GM23338 (cell line): ENCODE measurements at regions not wholly inside any gene's neighbourhood (a gene's known extent, or its start where the extent isn't known, plus 50 kb on each side); places are given as distances from the start of the nearest gene placed in this dataset.

Experiments used
- CREB1 ChIP-seq: fragments of 250-450 bp; sonication (Bioruptor Pico); IDR thresholded peaks from 2 replicates; pipeline ENCODE4 v1.5.0; 2020; ENCODE audit warnings: low read depth, mild to moderate bottlenecking, moderate library complexity
- EZH2 ChIP-seq: fragments of 200-600 bp; sonication (generic); IDR thresholded peaks from one replicate; pipeline ENCODE4 v1.8.0; 2017; ENCODE audit warnings: antibody characterized with exemption, mild to moderate bottlenecking, low read depth; ENCODE audit not compliant: unreplicated experiment
- EZH2phosphoT487 ChIP-seq: fragments of 200-600 bp; sonication (generic); IDR thresholded peaks from one replicate; pipeline ENCODE4 v1.8.1; 2018; ENCODE audit warnings: antibody characterized with exemption; ENCODE audit not compliant: unreplicated experiment
- JUNB ChIP-seq: IDR thresholded peaks from one replicate; pipeline ENCODE4 v1.6.1; 2016; ENCODE audit warnings: antibody characterized with exemption; ENCODE audit not compliant: unreplicated experiment
- NANOG ChIP-seq: IDR thresholded peaks from 2 replicates; pipeline ENCODE4 v1.6.1; 2016; ENCODE audit warnings: antibody characterized with exemption, borderline replicate concordance
- POLR2AphosphoS5 ChIP-seq: IDR thresholded peaks from 2 replicates; pipeline ENCODE4 v1.6.1; 2016; ENCODE audit warnings: antibody characterized with exemption, low read depth
- STAT1 ChIP-seq: IDR thresholded peaks from one replicate; pipeline ENCODE4 v1.6.1; 2016; ENCODE audit warnings: antibody characterized with exemption; ENCODE audit not compliant: unreplicated experiment
- ZNF114 ChIP-seq: fragments of 250-450 bp; sonication (Bioruptor Pico); IDR thresholded peaks from 2 replicates; pipeline ENCODE4 v1.5.0; 2020; ENCODE audit warnings: mild to moderate bottlenecking, moderate library complexity
- ZNF331 ChIP-seq: fragments of 250-450 bp; sonication (Bioruptor Pico); IDR thresholded peaks from 2 replicates; pipeline ENCODE4 v1.5.0; 2020; ENCODE audit warnings: low read depth, mild to moderate bottlenecking, moderate library complexity
- TF ChIP-seq, protein P1 (sequence below), 2 experiments: fragments of 200-600 bp in 1 of 2; sonication (generic) in 1 of 2; conservative IDR thresholded peaks; 2 replicates each; pipeline versions ENCODE4 v1.5.1 to v1.6.1; 2016 to 2017; ENCODE audit warnings: antibody characterized with exemption in 2 of 2, low read depth in 2 of 2, mild to moderate bottlenecking in 2 of 2, moderate library complexity in 1 of 2
- TF ChIP-seq, protein P2 (sequence below): IDR thresholded peaks from one replicate; pipeline ENCODE4 v1.6.1; 2018; ENCODE audit warnings: antibody characterized with exemption; ENCODE audit not compliant: unreplicated experiment
- TF ChIP-seq, protein P3 (sequence below): IDR thresholded peaks from 2 replicates; pipeline ENCODE4 v1.6.1; 2016; ENCODE audit warnings: antibody characterized with exemption

DNA sequence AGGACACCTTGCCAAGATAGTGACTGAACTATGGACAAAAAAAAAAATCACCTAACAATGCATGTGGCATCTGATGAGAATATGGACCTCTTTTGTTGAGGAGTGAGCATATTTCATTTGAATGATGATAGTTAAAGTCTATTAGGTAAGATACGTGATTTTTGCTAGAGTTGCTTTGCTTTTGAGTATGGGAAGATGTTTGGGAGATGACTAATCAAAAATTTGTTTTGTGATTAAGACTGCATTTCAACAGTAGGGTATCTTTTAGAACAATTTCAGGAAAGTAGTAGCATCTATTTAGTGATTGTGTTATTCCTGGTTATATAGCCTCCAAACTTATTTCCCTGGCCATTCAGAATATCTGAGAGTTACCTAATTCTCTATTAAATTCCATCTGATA, 878.6 kb upstream of the CITED2 start:
- TF ChIP-seq, protein P1, sequence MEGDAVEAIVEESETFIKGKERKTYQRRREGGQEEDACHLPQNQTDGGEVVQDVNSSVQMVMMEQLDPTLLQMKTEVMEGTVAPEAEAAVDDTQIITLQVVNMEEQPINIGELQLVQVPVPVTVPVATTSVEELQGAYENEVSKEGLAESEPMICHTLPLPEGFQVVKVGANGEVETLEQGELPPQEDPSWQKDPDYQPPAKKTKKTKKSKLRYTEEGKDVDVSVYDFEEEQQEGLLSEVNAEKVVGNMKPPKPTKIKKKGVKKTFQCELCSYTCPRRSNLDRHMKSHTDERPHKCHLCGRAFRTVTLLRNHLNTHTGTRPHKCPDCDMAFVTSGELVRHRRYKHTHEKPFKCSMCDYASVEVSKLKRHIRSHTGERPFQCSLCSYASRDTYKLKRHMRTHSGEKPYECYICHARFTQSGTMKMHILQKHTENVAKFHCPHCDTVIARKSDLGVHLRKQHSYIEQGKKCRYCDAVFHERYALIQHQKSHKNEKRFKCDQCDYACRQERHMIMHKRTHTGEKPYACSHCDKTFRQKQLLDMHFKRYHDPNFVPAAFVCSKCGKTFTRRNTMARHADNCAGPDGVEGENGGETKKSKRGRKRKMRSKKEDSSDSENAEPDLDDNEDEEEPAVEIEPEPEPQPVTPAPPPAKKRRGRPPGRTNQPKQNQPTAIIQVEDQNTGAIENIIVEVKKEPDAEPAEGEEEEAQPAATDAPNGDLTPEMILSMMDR (conservative IDR thresholded peaks at IDR 0.05; ENCODE audit: low read depth in 2 of 2): no peak
- TF ChIP-seq EZH2 (no peak), CREB1 (no peak), POLR2AphosphoS5 (no peak), NANOG (no peak), ZNF331 (CRISPR knock-in tag) (no peak), EZH2phosphoT487 (no peak), JUNB (no peak), ZNF114 (CRISPR knock-in tag) (no peak), STAT1 (no peak)
- TF ChIP-seq, protein P2, sequence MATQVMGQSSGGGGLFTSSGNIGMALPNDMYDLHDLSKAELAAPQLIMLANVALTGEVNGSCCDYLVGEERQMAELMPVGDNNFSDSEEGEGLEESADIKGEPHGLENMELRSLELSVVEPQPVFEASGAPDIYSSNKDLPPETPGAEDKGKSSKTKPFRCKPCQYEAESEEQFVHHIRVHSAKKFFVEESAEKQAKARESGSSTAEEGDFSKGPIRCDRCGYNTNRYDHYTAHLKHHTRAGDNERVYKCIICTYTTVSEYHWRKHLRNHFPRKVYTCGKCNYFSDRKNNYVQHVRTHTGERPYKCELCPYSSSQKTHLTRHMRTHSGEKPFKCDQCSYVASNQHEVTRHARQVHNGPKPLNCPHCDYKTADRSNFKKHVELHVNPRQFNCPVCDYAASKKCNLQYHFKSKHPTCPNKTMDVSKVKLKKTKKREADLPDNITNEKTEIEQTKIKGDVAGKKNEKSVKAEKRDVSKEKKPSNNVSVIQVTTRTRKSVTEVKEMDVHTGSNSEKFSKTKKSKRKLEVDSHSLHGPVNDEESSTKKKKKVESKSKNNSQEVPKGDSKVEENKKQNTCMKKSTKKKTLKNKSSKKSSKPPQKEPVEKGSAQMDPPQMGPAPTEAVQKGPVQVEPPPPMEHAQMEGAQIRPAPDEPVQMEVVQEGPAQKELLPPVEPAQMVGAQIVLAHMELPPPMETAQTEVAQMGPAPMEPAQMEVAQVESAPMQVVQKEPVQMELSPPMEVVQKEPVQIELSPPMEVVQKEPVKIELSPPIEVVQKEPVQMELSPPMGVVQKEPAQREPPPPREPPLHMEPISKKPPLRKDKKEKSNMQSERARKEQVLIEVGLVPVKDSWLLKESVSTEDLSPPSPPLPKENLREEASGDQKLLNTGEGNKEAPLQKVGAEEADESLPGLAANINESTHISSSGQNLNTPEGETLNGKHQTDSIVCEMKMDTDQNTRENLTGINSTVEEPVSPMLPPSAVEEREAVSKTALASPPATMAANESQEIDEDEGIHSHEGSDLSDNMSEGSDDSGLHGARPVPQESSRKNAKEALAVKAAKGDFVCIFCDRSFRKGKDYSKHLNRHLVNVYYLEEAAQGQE: no peak
- TF ChIP-seq, protein P3, sequence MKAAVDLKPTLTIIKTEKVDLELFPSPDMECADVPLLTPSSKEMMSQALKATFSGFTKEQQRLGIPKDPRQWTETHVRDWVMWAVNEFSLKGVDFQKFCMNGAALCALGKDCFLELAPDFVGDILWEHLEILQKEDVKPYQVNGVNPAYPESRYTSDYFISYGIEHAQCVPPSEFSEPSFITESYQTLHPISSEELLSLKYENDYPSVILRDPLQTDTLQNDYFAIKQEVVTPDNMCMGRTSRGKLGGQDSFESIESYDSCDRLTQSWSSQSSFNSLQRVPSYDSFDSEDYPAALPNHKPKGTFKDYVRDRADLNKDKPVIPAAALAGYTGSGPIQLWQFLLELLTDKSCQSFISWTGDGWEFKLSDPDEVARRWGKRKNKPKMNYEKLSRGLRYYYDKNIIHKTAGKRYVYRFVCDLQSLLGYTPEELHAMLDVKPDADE: no peak
